ENCODE measurements at regions not wholly inside any gene's neighbourhood (a gene's known extent, or its start where the extent isn't known, plus 50 kb on each side); places are given as distances from the start of the nearest gene placed in this dataset.

GRCh38 chr1:187624812-187625545, 796.2 kb downstream of the PLA2G4A start:
- H3K4me3 ChIP-seq (ENCODE audit: low read length) = no peak overlapping the region
- no peak overlapping the region for H3K4me2 ChIP-seq (ENCODE audit: low read depth, low read length)
- H3K79me2 ChIP-seq (ENCODE audit: low read length) = no peaks in the 10 kb centered on the region
- no peaks in the 10 kb centered on the region for H3K9me2 ChIP-seq (replicated peaks; ENCODE audit: insufficient read depth, low read length)
- H3K9ac ChIP-seq (ENCODE audit: low read length) = no peak overlapping the region
- H3K9me3 ChIP-seq (replicated peaks; ENCODE audit: insufficient read depth, low read length) = no peaks in the 10 kb centered on the region
- no peak overlapping the region for H2AFZ ChIP-seq (ENCODE audit: low read length)
- TF ChIP-seq EZH2 (optimal IDR thresholded peaks at IDR 0.05; ENCODE audit: low read depth, low read length) (no peak), EZH2phosphoT487 (IDR thresholded peaks at IDR 0.05; ENCODE audit: low read length) (no peak)
- TF ChIP-seq, protein P1, sequence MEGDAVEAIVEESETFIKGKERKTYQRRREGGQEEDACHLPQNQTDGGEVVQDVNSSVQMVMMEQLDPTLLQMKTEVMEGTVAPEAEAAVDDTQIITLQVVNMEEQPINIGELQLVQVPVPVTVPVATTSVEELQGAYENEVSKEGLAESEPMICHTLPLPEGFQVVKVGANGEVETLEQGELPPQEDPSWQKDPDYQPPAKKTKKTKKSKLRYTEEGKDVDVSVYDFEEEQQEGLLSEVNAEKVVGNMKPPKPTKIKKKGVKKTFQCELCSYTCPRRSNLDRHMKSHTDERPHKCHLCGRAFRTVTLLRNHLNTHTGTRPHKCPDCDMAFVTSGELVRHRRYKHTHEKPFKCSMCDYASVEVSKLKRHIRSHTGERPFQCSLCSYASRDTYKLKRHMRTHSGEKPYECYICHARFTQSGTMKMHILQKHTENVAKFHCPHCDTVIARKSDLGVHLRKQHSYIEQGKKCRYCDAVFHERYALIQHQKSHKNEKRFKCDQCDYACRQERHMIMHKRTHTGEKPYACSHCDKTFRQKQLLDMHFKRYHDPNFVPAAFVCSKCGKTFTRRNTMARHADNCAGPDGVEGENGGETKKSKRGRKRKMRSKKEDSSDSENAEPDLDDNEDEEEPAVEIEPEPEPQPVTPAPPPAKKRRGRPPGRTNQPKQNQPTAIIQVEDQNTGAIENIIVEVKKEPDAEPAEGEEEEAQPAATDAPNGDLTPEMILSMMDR (IDR thresholded peaks at IDR 0.05; ENCODE audit: low read length) = no peak
- H3K27ac ChIP-seq (ENCODE audit: low read length) = no peak overlapping the region
- H3K27me3 ChIP-seq (replicated peaks; ENCODE audit: insufficient read depth, low read length) = no peaks in the 10 kb centered on the region
- H3F3A ChIP-seq (ENCODE audit: insufficient read depth, low read length) = peaks cover 10% of the 10 kb centered on the region
- H3K4me1 ChIP-seq (ENCODE audit: low read length) = peaks cover 15% of the 10 kb centered on the region
- no peaks in the 10 kb centered on the region for H3K36me3 ChIP-seq (replicated peaks; ENCODE audit: insufficient read depth, low read length)
- no peak for DNase-seq
- H4K20me1 ChIP-seq (ENCODE audit: insufficient read depth, low read length) = no peaks in the 10 kb centered on the region

DNA sequence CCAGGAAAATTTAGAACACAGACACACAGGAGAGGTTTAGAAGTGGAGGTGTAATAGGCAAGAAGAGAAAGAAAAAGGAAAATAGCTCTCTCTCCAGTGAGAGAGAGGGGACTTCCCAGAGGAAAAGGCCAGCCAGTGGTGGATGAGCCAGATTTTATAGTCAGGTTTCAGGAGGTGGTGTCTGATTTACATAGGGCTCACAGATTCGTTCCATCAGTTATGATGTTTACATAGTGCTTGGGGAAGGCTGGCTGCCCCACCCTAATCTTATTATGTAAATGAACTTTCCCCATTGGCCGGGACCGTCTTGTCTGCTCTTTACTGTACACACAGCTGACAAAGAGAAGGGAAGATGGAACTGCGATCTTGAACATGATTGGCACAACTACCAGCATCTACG, 797.3 kb downstream of the PLA2G4A start:
- H3K4me2 ChIP-seq (ENCODE audit: low read depth, low read length) = no peak overlapping the region
- no peak for TF ChIP-seq EZH2phosphoT487 (IDR thresholded peaks at IDR 0.05; ENCODE audit: low read length)
- TF ChIP-seq EZH2 (optimal IDR thresholded peaks at IDR 0.05; ENCODE audit: low read depth, low read length) = no peak
- TF ChIP-seq, protein P1 (IDR thresholded peaks at IDR 0.05; ENCODE audit: low read length) = no peak
- no peak overlapping the region for H2AFZ ChIP-seq (ENCODE audit: low read length)
- no peaks in the 10 kb centered on the region for H3K9me2 ChIP-seq (replicated peaks; ENCODE audit: insufficient read depth, low read length)
- H3K27me3 ChIP-seq (replicated peaks; ENCODE audit: insufficient read depth, low read length) = no peaks in the 10 kb centered on the region
- H3K36me3 ChIP-seq (replicated peaks; ENCODE audit: insufficient read depth, low read length) = no peaks in the 10 kb centered on the region
- no peak overlapping the region for H3K9ac ChIP-seq (ENCODE audit: low read length)
- peaks cover 15% of the 10 kb centered on the region for H3K4me1 ChIP-seq (ENCODE audit: low read length)
- H3F3A ChIP-seq (ENCODE audit: insufficient read depth, low read length) = peaks cover 10% of the 10 kb centered on the region
- H3K79me2 ChIP-seq (ENCODE audit: low read length) = no peaks in the 10 kb centered on the region
- no peak for DNase-seq
- no peak overlapping the region for H3K4me3 ChIP-seq (ENCODE audit: low read length)
- no peak overlapping the region for H3K27ac ChIP-seq (ENCODE audit: low read length)
- H3K9me3 ChIP-seq (replicated peaks; ENCODE audit: insufficient read depth, low read length) = no peaks in the 10 kb centered on the region
- H4K20me1 ChIP-seq (ENCODE audit: insufficient read depth, low read length) = no peaks in the 10 kb centered on the region

- no peak overlapping the region for H3K27ac ChIP-seq (ENCODE audit: low read length)
- no peak overlapping the region for H3K4me3 ChIP-seq (ENCODE audit: low read length)
- no peak overlapping the region for H2AFZ ChIP-seq (ENCODE audit: low read length)
- peaks cover 3% of the 10 kb centered on the region; the same call in 1 of the 2 replicates for H3K4me1 ChIP-seq (ENCODE audit: low read length)
- H3K9me3 ChIP-seq (replicated peaks; ENCODE audit: insufficient read depth, low read length) = no peaks in the 10 kb centered on the region
- H3F3A ChIP-seq (ENCODE audit: insufficient read depth, low read length) = peaks cover 1% of the 10 kb centered on the region; the same call in 1 of the 2 replicates
- H3K27me3 ChIP-seq (replicated peaks; ENCODE audit: insufficient read depth, low read length) = no peaks in the 10 kb centered on the region
- H3K36me3 ChIP-seq (replicated peaks; ENCODE audit: insufficient read depth, low read length) = no peaks in the 10 kb centered on the region
- H3K4me2 ChIP-seq (ENCODE audit: low read depth, low read length) = no peak overlapping the region
- TF ChIP-seq, protein P1 (IDR thresholded peaks at IDR 0.05; ENCODE audit: low read length) = no peak
- TF ChIP-seq EZH2phosphoT487 (IDR thresholded peaks at IDR 0.05; ENCODE audit: low read length) (no peak), EZH2 (optimal IDR thresholded peaks at IDR 0.05; ENCODE audit: low read depth, low read length) (no peak)
- H3K9me2 ChIP-seq (replicated peaks; ENCODE audit: insufficient read depth, low read length) = no peaks in the 10 kb centered on the region
- H4K20me1 ChIP-seq (ENCODE audit: insufficient read depth, low read length) = no peaks in the 10 kb centered on the region
- H3K9ac ChIP-seq (ENCODE audit: low read length) = no peak overlapping the region
- DNase-seq = no peak
- H3K79me2 ChIP-seq (ENCODE audit: low read length) = no peaks in the 10 kb centered on the region
Observed at GRCh38 chr1:187627516-187627915, 798.8 kb downstream of the PLA2G4A start.

All from MM.1S (cell line).